Mesodermal cell (in vitro differentiated cells): ENCODE measurements at regions not wholly inside any gene's neighbourhood (a gene's known extent, or its start where the extent isn't known, plus 50 kb on each side); places are given as distances from the start of the nearest gene placed in this dataset.

Source experiments
- H3K27ac ChIP-seq: 2 replicates; pipeline ENCODE4 v1.7.0; 2013; ENCODE audit warnings: mild to moderate bottlenecking, low read depth, low read length, moderate library complexity; ENCODE audit not compliant: severe bottlenecking
- H3K36me3 ChIP-seq: 2 replicates; pipeline ENCODE4 v1.7.1; 2013; ENCODE audit warnings: mild to moderate bottlenecking, low read length, moderate library complexity; ENCODE audit not compliant: control insufficient read depth, insufficient read depth
- H3K4me1 ChIP-seq: one replicate; pipeline ENCODE4 v1.7.1; 2013; ENCODE audit warnings: mild to moderate bottlenecking, low read length; ENCODE audit not compliant: insufficient read depth, control insufficient read depth, poor library complexity, severe bottlenecking
- H3K4me3 ChIP-seq: 2 replicates; pipeline ENCODE4 v1.7.0; 2013; ENCODE audit warnings: low read length, control low read depth, mild to moderate bottlenecking; ENCODE audit not compliant: insufficient read depth, poor library complexity, severe bottlenecking; ENCODE audit errors: extremely low read depth
- H3K9me3 ChIP-seq: 2 replicates; pipeline ENCODE4 v1.7.1; 2013; ENCODE audit warnings: mild to moderate bottlenecking, low read length, moderate library complexity; ENCODE audit not compliant: control insufficient read depth
- WGBS, 2 experiments: methylation state at CpG; one replicate each; pipeline ENCODE4 v1.1.5; 2013; ENCODE audit warnings: missing lambda C conversion rate in 2 of 2; ENCODE audit not compliant: insufficient coverage in 2 of 2; 5-methylcytosine and 5-hydroxymethylcytosine counted together

DNA sequence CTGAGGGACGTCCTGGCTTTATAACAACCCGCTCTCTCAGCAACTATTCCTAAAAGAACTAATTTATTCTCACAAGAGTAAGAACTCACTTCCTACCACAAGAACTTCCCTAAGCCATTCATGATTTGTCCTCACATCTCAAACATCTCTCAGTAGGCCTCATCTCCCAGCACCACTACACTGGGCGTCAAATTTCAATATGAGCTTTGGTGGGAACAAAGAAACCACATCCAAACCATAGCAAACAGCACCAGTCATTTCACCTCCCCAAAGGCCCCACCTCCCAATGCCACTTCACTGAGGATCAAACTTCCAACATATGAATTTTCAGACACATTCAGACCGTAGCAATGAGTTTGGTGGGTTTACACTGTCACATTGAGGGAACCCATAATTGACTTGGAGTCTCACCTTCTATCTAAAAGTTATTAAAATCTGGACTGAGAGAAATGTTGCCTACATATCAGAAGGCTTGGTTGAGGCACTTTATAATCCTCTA, 116.4 kb upstream of the AGBL1 start:
- WGBS, 2 experiments = 63 to 100% methylated on average over 1 to 3 of the region's 4 CpGs
- H3K9me3 ChIP-seq = peaks cover 4% of the 10 kb centered on the region
- H3K27ac ChIP-seq = no peak overlapping the region
- no peaks in the 10 kb centered on the region for H3K36me3 ChIP-seq
- H3K4me3 ChIP-seq = no peak overlapping the region
- H3K4me1 ChIP-seq = no peaks in the 10 kb centered on the region

GRCh38 chr15:85964471-85964870, 115.2 kb upstream of the AGBL1 start:
- Histone ChIP-seq H3K27ac (no peak overlapping the region), H3K36me3 (no peaks in the 10 kb centered on the region), H3K9me3 (peaks cover 4% of the 10 kb centered on the region), H3K4me3 (no peak overlapping the region), H3K4me1 (no peaks in the 10 kb centered on the region)
- 58% methylated on average over 2 of the region's 2 CpGs; no CpG with 5 or more reads in 1 of the 2 experiments for WGBS, 2 experiments

GRCh38 chr15:85967553-85967952, 112.1 kb upstream of the AGBL1 start:
- Histone ChIP-seq H3K36me3 (no peaks in the 10 kb centered on the region), H3K27ac (no peak overlapping the region), H3K4me1 (no peaks in the 10 kb centered on the region), H3K4me3 (no peak overlapping the region), H3K9me3 (no peaks in the 10 kb centered on the region)
- 53 to 75% methylated on average over 2 of the region's 2 CpGs for WGBS, 2 experiments

DNA sequence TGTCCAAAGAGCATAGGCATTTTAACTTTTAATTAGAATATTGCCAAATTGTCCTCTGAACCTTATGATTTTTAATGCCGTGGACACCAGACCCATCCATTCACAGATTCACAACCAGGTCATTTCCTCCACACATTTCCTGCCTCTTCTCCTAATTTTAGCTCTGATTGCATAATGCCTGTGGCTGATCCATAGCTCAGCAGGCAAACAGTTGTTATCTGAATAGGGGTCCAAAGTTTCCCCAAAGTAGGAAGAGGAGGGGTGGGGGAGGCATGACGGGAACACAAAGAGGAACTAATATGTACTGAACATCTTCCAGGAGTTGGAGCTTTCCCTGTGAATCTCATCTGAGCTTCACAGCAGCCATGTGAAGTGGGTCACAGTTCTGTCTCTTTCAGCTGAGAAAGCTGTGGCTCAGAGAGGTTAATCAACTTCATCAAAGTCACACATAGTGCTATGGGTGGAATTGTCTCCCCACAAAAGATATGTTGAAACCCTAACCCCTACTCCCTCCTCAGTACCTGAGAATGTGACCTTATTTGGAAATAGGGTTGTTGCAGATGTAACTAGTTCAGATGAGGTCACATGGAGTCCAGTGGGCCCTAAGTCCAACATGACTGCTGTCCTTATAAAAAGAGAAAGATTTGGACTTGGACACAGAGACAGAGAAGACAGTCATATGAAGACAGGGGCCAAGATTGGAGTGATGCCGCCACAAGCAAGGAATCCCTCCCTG, 106.7 kb upstream of the AGBL1 start:
- Histone ChIP-seq H3K9me3 (no peaks in the 10 kb centered on the region), H3K4me1 (peaks cover 9% of the 10 kb centered on the region), H3K4me3 (no peak overlapping the region), H3K36me3 (no peaks in the 10 kb centered on the region), H3K27ac (no peak overlapping the region)
- WGBS, 2 experiments = 83 to 96% methylated on average over 3 of the region's 3 CpGs

GRCh38 chr15:85973584-85974347, 105.9 kb upstream of the AGBL1 start:
- peak overlapping the region; percentile 78 for H3K27ac ChIP-seq
- H3K4me1 ChIP-seq = peaks cover 9% of the 10 kb centered on the region
- H3K4me3 ChIP-seq = no peak overlapping the region
- H3K9me3 ChIP-seq = no peaks in the 10 kb centered on the region
- H3K36me3 ChIP-seq = no peaks in the 10 kb centered on the region
- 80 to 96% methylated on average over 5 to 8 of the region's 8 CpGs for WGBS, 2 experiments

DNA sequence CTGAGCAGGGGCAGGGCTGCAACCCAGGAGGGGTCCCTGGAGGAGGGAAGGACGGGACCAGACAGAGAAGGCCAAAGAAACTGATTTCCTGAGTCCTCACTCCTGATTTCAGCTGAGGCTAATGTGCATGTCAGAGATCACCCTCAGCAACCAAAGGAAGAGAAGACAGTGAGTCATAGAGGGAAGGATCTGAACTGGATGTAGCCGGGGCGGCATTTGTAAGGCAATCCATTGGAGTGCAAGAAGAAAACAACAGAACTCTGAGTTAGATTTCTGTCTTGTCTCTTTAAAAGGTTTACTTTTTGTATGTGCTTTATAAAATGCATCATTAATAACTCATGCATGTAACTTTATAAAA, 105.3 kb upstream of the AGBL1 start:
- H3K4me1 ChIP-seq = peaks cover 9% of the 10 kb centered on the region
- no peaks in the 10 kb centered on the region for H3K36me3 ChIP-seq
- WGBS, 2 experiments = 64 to 81% methylated on average over 3 of the region's 3 CpGs
- peak overlapping the region; percentile 78 for H3K27ac ChIP-seq
- H3K4me3 ChIP-seq = no peak overlapping the region
- no peaks in the 10 kb centered on the region for H3K9me3 ChIP-seq

- Histone ChIP-seq H3K4me3 (no peak overlapping the region), H3K9me3 (no peaks in the 10 kb centered on the region), H3K36me3 (no peaks in the 10 kb centered on the region), H3K27ac (peak overlapping the region; percentile 78), H3K4me1 (peaks cover 9% of the 10 kb centered on the region)
- 100% methylated on average over 1 of the region's 3 CpGs; no CpG with 5 or more reads in 1 of the 2 experiments for WGBS, 2 experiments
Observed at GRCh38 chr15:85974742-85975141, 104.9 kb upstream of the AGBL1 start.

- Histone ChIP-seq H3K9me3 (no peaks in the 10 kb centered on the region), H3K4me1 (peaks cover 9% of the 10 kb centered on the region), H3K36me3 (no peaks in the 10 kb centered on the region), H3K27ac (no peak overlapping the region), H3K4me3 (no peak overlapping the region)
- WGBS, 2 experiments = 87% methylated on average over 2 of the region's 3 CpGs; no CpG with 5 or more reads in 1 of the 2 experiments
Observed at GRCh38 chr15:85976102-85976501, 103.6 kb upstream of the AGBL1 start.

- Histone ChIP-seq H3K4me3 (no peak overlapping the region), H3K4me1 (peaks cover 9% of the 10 kb centered on the region), H3K9me3 (peaks cover 2% of the 10 kb centered on the region), H3K36me3 (no peaks in the 10 kb centered on the region), H3K27ac (no peak overlapping the region)
- 70 to 80% methylated on average over 3 of the region's 3 CpGs for WGBS, 2 experiments
Observed at GRCh38 chr15:85976986-85977385, 102.7 kb upstream of the AGBL1 start.

GRCh38 chr15:85977586-85977985, 102.1 kb upstream of the AGBL1 start:
- Histone ChIP-seq H3K4me1 (peaks cover 9% of the 10 kb centered on the region), H3K36me3 (no peaks in the 10 kb centered on the region), H3K27ac (no peak overlapping the region), H3K9me3 (peaks cover 3% of the 10 kb centered on the region), H3K4me3 (no peak overlapping the region)
- 89 to 100% methylated on average over 1 of the region's 2 CpGs for WGBS, 2 experiments

DNA sequence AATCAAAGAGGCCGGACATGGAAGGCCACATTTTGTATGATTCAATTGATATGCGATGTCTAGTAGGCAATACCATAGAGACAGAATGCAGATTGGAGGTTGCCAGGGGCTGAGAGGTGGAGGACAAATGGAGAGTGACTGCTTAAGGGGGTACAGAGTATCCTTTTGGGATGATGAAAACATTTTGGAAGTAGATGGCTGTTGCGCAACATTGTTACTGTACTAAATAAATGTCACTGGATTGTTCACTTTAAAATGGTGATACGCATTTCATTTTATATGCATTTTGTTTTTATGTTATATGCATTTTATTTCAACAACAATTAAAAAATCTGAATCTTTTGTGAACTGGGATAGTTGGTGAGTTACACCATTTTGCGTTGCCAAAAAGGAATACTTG, 99.7 kb upstream of the AGBL1 start:
- Histone ChIP-seq H3K27ac (no peak overlapping the region), H3K4me3 (no peak overlapping the region), H3K4me1 (no peaks in the 10 kb centered on the region), H3K9me3 (peaks cover 3% of the 10 kb centered on the region), H3K36me3 (no peaks in the 10 kb centered on the region)
- 94 to 97% methylated on average over 2 to 3 of the region's 5 CpGs for WGBS, 2 experiments
